Mesodermal cell (in vitro differentiated cells): ENCODE measurements at regions not wholly inside any gene's neighbourhood (a gene's known extent, or its start where the extent isn't known, plus 50 kb on each side); places are given as distances from the start of the nearest gene placed in this dataset.

Source experiments
- H3K27ac ChIP-seq: 2 replicates; pipeline ENCODE4 v1.7.0; 2013; ENCODE audit warnings: mild to moderate bottlenecking, low read depth, low read length, moderate library complexity; ENCODE audit not compliant: severe bottlenecking
- H3K36me3 ChIP-seq: 2 replicates; pipeline ENCODE4 v1.7.1; 2013; ENCODE audit warnings: mild to moderate bottlenecking, low read length, moderate library complexity; ENCODE audit not compliant: control insufficient read depth, insufficient read depth
- H3K4me1 ChIP-seq: one replicate; pipeline ENCODE4 v1.7.1; 2013; ENCODE audit warnings: mild to moderate bottlenecking, low read length; ENCODE audit not compliant: insufficient read depth, control insufficient read depth, poor library complexity, severe bottlenecking
- H3K4me3 ChIP-seq: 2 replicates; pipeline ENCODE4 v1.7.0; 2013; ENCODE audit warnings: low read length, control low read depth, mild to moderate bottlenecking; ENCODE audit not compliant: insufficient read depth, poor library complexity, severe bottlenecking; ENCODE audit errors: extremely low read depth
- H3K9me3 ChIP-seq: 2 replicates; pipeline ENCODE4 v1.7.1; 2013; ENCODE audit warnings: mild to moderate bottlenecking, low read length, moderate library complexity; ENCODE audit not compliant: control insufficient read depth
- WGBS, 2 experiments: methylation state at CpG; one replicate each; pipeline ENCODE4 v1.1.5; 2013; ENCODE audit warnings: missing lambda C conversion rate in 2 of 2; ENCODE audit not compliant: insufficient coverage in 2 of 2; 5-methylcytosine and 5-hydroxymethylcytosine counted together

DNA sequence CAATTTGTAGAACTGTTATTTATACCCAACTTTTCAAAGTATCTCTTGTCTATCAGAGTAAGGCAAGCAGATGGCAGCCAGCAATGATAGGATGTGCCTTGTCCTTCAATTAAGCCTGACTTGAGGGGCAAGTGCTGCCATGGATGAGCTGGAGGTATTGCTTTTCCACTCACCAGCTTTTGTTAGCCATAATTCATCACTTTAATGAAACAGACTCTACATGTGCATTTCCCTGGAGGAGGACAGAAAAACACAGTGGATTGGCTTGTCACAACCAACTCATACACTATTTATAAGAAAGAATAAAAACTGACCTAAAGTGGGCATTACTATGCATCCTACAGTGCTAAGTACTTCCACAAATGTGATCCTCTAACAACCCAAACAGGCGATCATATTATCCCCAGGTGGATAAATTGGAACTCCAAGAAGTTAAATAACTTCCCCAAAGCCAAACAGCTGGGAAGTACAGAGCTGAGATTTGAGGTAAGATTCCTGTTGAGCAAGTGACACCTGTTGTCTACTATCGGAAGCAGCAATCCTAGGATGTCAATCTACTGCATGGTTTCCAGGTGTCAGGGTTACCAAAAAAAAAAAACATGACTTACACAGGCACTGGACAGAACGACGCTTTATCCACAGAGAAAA, 73.9 kb upstream of the NRSN1 start:
- Histone ChIP-seq H3K4me1 (no peaks in the 10 kb centered on the region), H3K4me3 (no peak overlapping the region), H3K9me3 (no peaks in the 10 kb centered on the region), H3K27ac (no peak overlapping the region), H3K36me3 (no peaks in the 10 kb centered on the region)
- 89 to 91% methylated on average over 3 of the region's 4 CpGs for WGBS, 2 experiments

DNA sequence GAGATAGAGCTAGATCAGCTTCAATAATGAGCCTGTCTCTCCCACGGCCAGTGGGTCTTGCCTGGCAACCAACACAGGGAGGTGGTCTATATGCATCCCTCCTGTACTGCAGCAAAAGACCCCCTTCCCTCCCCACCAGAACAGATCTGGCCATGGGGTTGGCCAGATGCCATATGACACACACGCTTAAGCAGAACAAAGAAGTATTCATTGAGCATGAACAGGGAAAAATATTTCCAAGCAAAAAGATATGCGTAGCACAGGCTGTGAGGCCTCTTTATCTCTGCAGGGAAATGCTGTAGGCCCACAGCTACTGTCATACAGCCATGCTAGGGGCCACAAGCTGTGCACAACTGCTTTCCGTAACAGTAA, 73.4 kb upstream of the NRSN1 start:
- 88 to 93% methylated on average over 3 of the region's 4 CpGs for WGBS, 2 experiments
- no peaks in the 10 kb centered on the region for H3K36me3 ChIP-seq
- H3K4me1 ChIP-seq: no peaks in the 10 kb centered on the region
- no peak overlapping the region for H3K27ac ChIP-seq
- no peak overlapping the region for H3K4me3 ChIP-seq
- no peaks in the 10 kb centered on the region for H3K9me3 ChIP-seq

DNA sequence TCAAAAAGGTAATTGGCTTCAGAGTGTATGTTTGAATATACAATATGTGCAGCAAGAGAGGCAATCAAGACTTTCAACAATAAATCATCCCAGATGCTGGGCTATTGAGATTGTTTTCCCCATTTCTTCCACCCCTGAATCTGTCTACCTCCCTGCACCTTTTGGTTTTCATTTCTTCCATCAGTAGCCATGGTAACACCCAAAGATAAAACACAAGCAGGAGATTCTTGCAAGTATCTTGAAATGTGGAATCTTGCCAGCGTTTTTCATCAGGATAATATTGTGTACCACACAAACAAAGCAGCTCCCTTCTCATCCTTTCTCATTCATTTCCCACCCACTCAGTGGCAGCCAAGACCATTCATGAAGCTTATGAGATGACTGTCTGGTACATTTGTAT, 73.0 kb upstream of the NRSN1 start:
- Histone ChIP-seq H3K4me1 (no peaks in the 10 kb centered on the region), H3K9me3 (no peaks in the 10 kb centered on the region), H3K27ac (no peak overlapping the region), H3K36me3 (no peaks in the 10 kb centered on the region), H3K4me3 (no peak overlapping the region)
- WGBS, 2 experiments: 100% methylated on average over 1 of the region's 1 CpG; no CpG with 5 or more reads in 1 of the 2 experiments

DNA sequence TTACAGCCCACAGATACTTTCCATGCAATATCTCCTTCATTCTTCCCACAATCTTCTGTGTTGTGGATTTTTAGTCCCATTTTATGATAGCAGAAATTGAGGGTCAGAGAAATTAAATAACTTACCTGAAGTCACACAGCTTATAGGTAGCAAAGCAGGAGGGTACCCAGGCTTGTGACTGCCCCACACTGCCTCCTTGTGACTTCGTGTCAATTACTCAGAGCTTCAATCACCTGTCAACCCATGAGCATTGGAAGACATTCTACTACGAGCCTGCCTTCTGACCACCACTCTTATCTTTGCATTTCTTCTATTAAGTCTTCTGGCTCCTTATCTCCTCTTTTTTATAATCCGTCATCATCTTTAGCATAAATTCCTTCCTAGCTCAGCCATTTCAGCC, 71.6 kb upstream of the NRSN1 start:
- H3K4me1 ChIP-seq: no peaks in the 10 kb centered on the region
- no peaks in the 10 kb centered on the region for H3K36me3 ChIP-seq
- H3K27ac ChIP-seq: no peak overlapping the region
- H3K4me3 ChIP-seq: no peak overlapping the region
- 57 to 61% methylated on average over 3 of the region's 3 CpGs for WGBS, 2 experiments
- no peaks in the 10 kb centered on the region for H3K9me3 ChIP-seq

DNA sequence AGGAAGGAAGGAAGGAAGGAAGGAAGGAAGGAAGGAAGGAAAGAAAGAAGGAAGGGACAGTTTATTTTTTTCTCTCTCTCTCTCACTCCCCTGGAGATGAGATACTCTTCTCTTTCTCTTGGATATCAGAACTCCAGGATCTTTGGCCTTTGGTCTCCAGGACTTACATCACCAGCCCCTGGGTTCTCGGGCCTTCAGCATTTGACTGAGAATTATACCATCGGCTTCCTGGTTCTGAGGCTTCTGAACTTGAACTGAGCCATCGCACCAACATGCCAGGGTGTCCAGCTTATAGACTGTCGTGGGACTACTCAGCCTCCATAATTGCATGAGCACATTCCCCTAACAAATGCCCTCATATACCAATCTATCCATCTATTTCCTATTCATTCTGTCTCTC, 69.4 kb upstream of the NRSN1 start:
- Histone ChIP-seq H3K4me3 (no peak overlapping the region), H3K9me3 (no peaks in the 10 kb centered on the region), H3K27ac (no peak overlapping the region), H3K36me3 (no peaks in the 10 kb centered on the region), H3K4me1 (no peaks in the 10 kb centered on the region)
- WGBS, 2 experiments: 84 to 91% methylated on average over 4 of the region's 4 CpGs

DNA sequence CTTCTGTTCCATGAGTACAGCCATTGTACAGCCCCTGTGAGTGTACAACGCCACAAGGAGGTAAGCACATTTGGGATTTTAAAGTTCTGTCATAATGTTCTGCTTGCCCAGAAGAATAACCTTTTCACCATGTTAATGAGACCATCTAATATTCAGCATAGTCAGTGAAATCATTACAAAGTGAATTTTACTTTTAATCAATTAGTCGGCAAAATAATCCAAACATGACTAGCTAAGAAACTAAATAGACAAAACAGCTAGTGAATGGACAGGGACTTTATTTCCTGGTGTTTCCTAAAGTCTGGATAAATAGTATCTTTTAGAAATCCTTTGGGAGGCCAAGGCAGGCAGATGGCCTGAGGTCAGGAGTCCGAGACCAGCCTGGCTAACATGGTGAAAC, 69.0 kb upstream of the NRSN1 start:
- Histone ChIP-seq H3K4me3 (no peak overlapping the region), H3K9me3 (no peaks in the 10 kb centered on the region), H3K27ac (no peak overlapping the region), H3K4me1 (no peaks in the 10 kb centered on the region), H3K36me3 (no peaks in the 10 kb centered on the region)
- WGBS, 2 experiments: 100% methylated on average over 1 of the region's 3 CpGs; no CpG with 5 or more reads in 1 of the 2 experiments

DNA sequence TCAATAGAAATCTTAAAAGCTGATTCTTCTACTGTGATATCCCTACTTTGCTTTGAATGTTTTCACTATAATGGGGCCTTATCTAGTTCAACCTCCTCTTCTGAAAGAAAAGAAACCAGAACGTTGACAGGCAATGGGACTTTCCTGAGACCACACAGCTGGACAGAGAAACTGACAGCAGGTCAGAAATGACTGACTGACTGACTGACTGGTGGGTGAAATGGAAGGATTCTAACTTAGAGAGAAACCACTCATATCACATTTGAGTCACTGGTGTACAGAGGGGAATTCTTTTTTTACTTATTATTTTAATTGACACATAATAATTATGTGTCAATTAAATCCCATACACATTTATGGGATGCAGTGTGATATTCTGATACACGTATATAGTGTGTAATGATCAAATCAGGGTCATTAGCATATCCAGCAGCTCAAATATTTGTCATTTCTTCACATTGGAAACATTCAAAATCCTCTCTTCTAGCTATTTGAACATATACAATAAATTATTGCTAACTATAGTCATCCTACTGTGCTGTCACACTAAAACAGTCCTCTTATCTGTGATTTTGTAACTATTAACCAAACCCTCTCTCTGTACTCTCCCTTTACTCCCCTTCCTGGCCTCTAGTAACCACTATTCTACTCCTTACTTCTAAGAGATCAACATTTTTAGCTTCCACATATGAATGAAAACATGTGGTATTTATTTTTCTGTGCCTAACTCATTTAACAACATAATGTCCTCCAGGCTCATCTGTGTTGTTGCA, 64.8 kb upstream of the NRSN1 start:
- Histone ChIP-seq H3K4me3 (no peak overlapping the region), H3K4me1 (no peaks in the 10 kb centered on the region), H3K36me3 (no peaks in the 10 kb centered on the region), H3K9me3 (no peaks in the 10 kb centered on the region), H3K27ac (no peak overlapping the region)
- WGBS, 2 experiments: 60% methylated on average over 1 of the region's 2 CpGs

DNA sequence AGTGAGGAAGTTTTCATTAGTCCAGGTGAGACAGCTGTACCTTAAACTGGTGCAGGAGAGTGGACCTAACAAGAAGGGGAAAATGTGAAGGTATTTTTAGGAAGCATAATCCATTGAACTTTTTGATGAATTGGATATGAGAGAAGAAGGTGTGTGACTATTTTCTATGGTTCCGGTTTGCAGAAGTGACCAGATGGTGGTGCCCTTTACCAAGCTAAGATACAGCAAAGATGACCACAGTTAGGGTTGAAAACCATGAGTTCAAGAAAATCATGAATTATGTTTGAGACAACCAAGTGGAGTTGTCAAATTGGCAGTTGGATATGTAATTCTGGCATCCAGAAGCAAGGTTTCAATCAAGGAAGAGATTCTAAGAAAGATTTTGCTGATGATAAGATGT, 61.9 kb upstream of the NRSN1 start:
- Histone ChIP-seq H3K4me3 (no peak overlapping the region), H3K4me1 (no peaks in the 10 kb centered on the region), H3K36me3 (no peaks in the 10 kb centered on the region), H3K27ac (no peak overlapping the region), H3K9me3 (no peaks in the 10 kb centered on the region)
- WGBS, 2 experiments: 0 to 29% methylated on average over 1 of the region's 1 CpG

DNA sequence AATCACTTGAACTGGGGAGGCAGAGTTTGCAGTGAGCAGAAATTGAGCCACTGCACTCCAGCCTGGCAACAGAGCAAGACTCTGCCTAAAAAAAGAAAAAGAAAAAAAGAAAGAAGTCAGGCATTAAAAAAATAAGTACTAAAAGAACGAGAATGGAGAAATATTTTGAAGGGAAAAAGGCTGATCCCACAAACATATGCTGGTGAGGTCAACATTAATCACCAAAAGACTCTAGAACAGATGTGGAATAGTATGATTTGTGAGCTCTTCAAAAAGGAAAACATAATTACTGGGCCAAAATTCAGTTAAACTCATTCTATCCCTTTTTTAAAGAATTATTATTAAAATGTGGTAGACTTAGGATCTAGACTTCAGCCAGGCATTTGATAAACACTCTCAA, 61.2 kb upstream of the NRSN1 start:
- 67% methylated on average over 1 of the region's 1 CpG; no CpG with 5 or more reads in 1 of the 2 experiments for WGBS, 2 experiments
- H3K36me3 ChIP-seq: no peaks in the 10 kb centered on the region
- H3K9me3 ChIP-seq: no peaks in the 10 kb centered on the region

DNA sequence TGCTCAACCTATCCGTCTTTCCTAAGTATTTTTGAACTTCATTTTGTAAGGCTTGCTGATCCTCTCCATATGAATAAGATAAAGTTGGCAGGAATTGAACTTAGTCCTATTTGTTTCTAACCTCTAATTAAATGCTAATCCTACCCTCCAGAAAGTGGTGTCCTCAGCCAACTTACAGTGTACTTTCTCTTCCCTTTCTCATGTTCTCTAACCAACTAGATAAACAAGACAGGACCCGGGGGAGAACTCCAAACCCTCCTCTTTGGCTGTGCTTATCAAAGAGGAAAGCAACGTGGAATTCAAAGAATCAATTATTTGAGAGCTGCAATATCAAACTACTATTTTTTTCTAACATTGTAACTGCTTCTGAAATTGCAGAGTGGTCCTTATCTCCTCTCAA, 56.5 kb upstream of the NRSN1 start:
- H3K4me1 ChIP-seq: no peaks in the 10 kb centered on the region
- H3K36me3 ChIP-seq: no peaks in the 10 kb centered on the region
- no peak overlapping the region for H3K4me3 ChIP-seq
- no peaks in the 10 kb centered on the region for H3K9me3 ChIP-seq
- H3K27ac ChIP-seq: no peak overlapping the region
- WGBS, 2 experiments: 80 to 100% methylated on average over 2 to 3 of the region's 3 CpGs

More for the DNA sequence above, 61.2 kb upstream of the NRSN1 start:
- Histone ChIP-seq H3K27ac (no peak overlapping the region), H3K4me1 (no peaks in the 10 kb centered on the region), H3K4me3 (no peak overlapping the region)
